Islet precursor cell (in vitro differentiated cells): ENCODE measurements at regions not wholly inside any gene's neighbourhood (a gene's known extent, or its start where the extent isn't known, plus 50 kb on each side); places are given as distances from the start of the nearest gene placed in this dataset.
A peak's percentile ranks its signal among the peaks of the same experiment; 100 is the strongest.

Experiments
- DNase-seq: peaks from one replicate; pipeline ENCODE4 v3.0.0-alpha.2; 2018

- peak; percentile 95 for DNase-seq
Measured at GRCh38 chr16:79437764-79438751, 162.5 kb downstream of the MAF start.

GRCh38 chr16:79436885-79437284 lies 163.7 kb downstream of the MAF start:
- no peak for DNase-seq

- peak; percentile 61 for DNase-seq
Measured at GRCh38 chr16:79434771-79435170, 165.8 kb downstream of the MAF start.

- no peak for DNase-seq
Measured at GRCh38 chr16:79434092-79434491, 166.4 kb downstream of the MAF start.

DNA sequence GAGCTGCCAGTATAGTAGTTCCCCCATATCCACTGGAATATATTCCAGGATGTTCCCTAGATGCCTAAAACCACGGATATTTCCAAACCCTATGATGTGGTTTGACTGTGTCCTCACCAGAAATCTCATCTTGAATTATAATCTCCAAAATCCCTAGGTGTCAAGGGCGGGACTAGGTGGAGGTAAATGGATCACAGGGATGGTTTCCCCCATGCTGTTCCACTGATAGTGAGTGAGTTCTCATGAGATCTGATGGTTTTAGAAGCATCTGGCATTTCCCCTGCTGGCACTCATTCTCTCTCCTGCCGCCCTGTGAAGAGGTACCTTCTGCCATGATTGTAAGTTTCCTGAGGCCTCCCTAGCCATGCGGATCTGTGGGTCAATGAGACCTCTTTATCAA lies 168.6 kb downstream of the MAF start:
- no peak for DNase-seq

- DNase-seq, result no peak
Measured at GRCh38 chr16:79430191-79430678, 170.3 kb downstream of the MAF start.

GRCh38 chr16:79429381-79430190 lies 171.0 kb downstream of the MAF start:
- no peak for DNase-seq

DNA sequence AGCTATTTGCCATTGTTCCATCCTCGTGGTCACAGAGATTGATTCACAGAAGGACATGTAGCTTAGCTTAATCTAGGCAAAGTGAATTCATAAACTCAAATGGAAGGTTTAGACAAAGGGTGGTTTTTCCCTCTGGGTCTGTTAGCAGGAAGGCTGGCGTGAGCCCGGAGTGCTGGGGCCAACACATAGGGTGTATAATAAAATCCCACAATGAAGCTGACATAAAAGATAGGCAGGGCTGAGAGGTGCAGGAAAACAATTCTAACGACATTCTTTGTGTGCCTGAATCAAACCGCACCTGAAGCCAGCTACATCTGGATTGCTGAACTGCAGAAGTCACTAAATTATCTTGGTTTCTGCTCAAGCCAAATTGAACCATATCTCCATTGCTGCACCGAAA lies 173.9 kb downstream of the MAF start:
- no peak for DNase-seq

- no peak for DNase-seq
Measured at GRCh38 chr16:79422064-79422463, 178.5 kb downstream of the MAF start.

DNA sequence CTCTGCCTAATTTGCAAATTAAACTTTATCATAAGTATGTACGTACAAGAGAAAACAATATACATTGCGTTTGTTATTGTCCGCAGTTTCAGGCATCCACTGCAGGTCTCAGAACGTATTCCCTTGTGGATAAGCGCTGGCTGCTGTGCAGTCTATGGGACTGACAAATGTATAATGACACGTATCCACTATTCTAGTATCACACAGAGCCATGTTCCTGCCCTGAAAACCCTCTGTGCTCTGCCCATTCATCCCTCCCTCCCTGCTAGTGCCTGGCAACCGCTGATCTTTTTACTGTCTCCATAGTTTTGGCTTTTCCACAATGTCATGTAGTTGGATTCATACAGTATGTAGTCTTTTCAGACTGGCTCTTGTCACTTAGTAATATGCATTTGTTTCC lies 179.4 kb downstream of the MAF start:
- DNase-seq, result no peak

DNA sequence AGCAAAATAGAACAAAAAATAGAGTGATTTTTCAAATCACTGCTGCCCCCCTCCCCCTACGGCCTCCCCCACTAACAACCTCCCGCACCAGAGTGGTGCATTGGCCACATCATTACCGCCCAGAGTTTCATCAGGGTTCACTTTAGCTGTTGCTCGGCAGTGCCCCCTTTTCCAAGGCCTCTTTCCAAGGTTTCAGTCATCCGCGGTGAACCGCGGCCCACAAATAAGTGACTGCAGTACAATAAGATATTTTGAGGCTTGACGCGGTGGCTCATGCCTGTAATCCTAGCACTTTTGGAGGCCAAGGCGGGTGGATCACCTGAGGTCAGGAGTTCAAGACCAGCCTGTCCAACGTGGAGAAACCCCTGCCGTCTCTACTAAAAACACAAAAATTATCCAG lies 180.0 kb downstream of the MAF start:
- DNase-seq, result no peak

DNA sequence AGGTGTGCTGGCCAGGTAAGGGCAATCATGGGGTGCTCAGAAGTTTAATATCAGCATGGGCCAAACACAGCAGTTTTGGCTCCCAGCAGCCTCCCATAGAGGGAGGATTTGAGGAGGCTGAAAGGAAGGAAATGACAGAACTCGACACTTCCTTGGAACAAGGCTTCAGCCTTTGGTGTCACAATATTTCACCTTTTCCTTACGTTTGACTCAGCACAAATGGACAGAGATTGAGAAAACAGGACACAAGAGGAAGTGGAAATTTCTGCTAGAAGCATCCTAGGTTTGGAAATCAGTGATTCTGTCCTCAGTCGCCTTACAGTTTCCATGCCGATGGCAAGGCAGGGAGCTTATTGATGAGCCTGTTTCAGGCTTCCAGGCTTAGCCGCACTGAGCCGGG lies 181.4 kb downstream of the MAF start:
- no peak for DNase-seq

DNA sequence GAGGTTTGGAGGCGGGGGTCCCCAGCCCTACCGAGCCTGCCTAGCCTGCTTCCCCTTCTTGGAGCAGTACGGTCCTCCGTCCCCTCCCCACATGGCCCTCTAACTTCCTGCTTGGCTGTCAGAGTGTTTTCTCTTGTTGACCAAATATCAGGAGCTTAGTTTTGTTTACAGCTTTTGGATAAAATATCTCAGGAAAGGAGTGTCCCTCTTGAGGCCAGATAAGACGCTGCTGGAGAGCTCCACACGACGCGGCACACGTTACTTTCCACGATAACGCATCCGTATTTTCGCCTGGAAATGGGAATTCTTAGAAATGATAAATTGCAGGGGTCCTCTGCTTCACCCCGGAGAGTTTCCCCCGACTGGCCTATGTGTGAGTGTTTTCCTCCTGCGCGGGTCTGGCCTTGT lies 182.9 kb downstream of the MAF start:
- no peak for DNase-seq

DNA sequence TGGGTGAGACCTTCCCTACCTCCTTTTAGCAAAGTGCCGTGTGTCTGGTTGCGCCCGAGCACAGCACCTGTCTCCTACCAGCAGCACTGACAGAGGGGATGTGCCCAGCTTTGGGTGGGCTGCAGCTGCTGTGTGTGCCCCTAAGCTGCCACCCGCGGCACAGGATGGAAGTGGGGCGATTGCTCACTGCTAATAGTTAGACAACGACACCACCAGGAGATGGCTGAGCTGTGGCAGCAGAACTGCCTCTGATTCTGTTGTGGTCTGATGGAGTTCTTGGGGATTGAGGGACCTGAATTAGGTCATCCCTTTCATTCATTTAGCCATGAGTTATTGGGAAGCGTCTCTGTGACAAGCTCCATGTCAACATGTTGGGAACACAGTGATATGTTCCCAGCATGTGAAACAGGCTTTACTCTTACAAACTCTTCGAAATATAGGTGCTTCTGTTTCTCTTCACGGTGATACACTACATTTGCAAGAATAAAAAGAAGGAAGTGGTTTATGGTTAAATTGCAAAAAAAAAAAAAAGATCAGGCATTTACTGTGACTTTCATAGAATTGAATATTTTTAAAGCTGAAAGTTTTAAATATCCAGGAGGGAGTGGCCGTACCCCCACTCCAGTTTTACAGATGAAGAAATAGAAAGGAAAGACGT lies 184.4 kb downstream of the MAF start:
- no peak for DNase-seq

GRCh38 chr16:79412783-79413225 lies 187.7 kb downstream of the MAF start:
- DNase-seq, result peak; percentile 72

- DNase-seq, result no peak
Measured at GRCh38 chr16:79411805-79412204, 188.7 kb downstream of the MAF start.

GRCh38 chr16:79411357-79411756 lies 189.2 kb downstream of the MAF start:
- DNase-seq, result no peak

GRCh38 chr16:79409978-79410377 lies 190.6 kb downstream of the MAF start:
- no peak for DNase-seq

DNA sequence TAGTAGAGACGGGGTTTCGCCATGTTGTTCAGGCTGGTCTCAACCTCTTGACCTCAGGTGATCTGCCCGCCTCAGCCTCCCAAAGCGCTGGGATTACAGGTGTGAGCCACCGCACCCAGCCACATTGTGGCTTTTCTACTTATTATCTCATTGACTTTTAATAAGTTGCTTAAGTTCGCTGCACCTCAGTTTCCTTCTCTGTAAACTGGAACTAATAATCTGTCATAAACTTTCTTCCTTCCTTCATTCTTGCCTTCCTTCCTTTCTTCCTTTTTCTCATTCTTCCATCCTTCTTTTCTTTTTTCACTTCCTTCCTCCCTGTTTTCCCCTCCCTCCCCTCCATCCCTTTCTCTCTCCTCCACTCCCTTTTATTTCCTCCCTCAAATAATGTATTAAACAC lies 192.2 kb downstream of the MAF start:
- no peak for DNase-seq

GRCh38 chr16:79407461-79408135 lies 192.9 kb downstream of the MAF start:
- DNase-seq, result no peak

GRCh38 chr16:79407005-79407404 lies 193.5 kb downstream of the MAF start:
- no peak for DNase-seq

GRCh38 chr16:79404571-79404970 lies 196.0 kb downstream of the MAF start:
- no peak for DNase-seq

- DNase-seq, result no peak
Measured at GRCh38 chr16:79403534-79403933, 197.0 kb downstream of the MAF start.
